ENCODE measurements at regions not wholly inside any gene's neighbourhood (a gene's known extent, or its start where the extent isn't known, plus 50 kb on each side); places are given as distances from the start of the nearest gene placed in this dataset.

GRCh38 chr19:23507446-23507845 is 112.2 kb upstream of the ZNF91 start:
- Mint-ChIP-seq H3K36me3 (peaks cover 6% of the 10 kb centered on the region), H3K4me1 (no peaks in the 10 kb centered on the region), H3K27me3 (ENCODE audit: low read depth in 2 of 2) (no peaks in the 10 kb centered on the region), H3K4me3 (no peak overlapping the region), H3K27ac (no peak overlapping the region), H3K9me3 (peaks cover 6 to 8% of the 10 kb centered on the region in 2 donors)
- WGBS (ENCODE audit: insufficient coverage): 96% methylated on average over 7 of the region's 7 CpGs
- Histone ChIP-seq H3K27ac (ENCODE audit: low read length) (no peak overlapping the region), H3K4me1 (ENCODE audit: control insufficient read depth, insufficient read depth, low read length) (no peaks in the 10 kb centered on the region), H3K9me3 (ENCODE audit: control insufficient read depth, insufficient read depth, low read length) (peaks cover 12% of the 10 kb centered on the region), H3K27me3 (ENCODE audit: control insufficient read depth, insufficient read depth, low read length) (no peaks in the 10 kb centered on the region), H3K36me3 (ENCODE audit: control insufficient read depth, insufficient read depth, low read length) (no peaks in the 10 kb centered on the region), H3K4me3 (ENCODE audit: low read length) (no peak overlapping the region)
- DNase-seq (no peak), ATAC-seq (no peak)
- intact Hi-C loops (cut with micrococcal nuclease): no loop called here
- TF ChIP-seq CTCF (IDR thresholded peaks at IDR 0.05): no peak

- Mint-ChIP-seq H3K9me3 (peaks cover 3 to 5% of the 10 kb centered on the region in 2 donors), H3K36me3 (peaks cover 6% of the 10 kb centered on the region), H3K27me3 (ENCODE audit: low read depth in 2 of 2) (no peaks in the 10 kb centered on the region), H3K4me3 (no peak overlapping the region), H3K27ac (no peak overlapping the region), H3K4me1 (no peaks in the 10 kb centered on the region)
- no peak for DNase-seq
- Histone ChIP-seq H3K27me3 (ENCODE audit: control insufficient read depth, insufficient read depth, low read length) (no peaks in the 10 kb centered on the region), H3K36me3 (ENCODE audit: control insufficient read depth, insufficient read depth, low read length) (no peaks in the 10 kb centered on the region), H3K9me3 (ENCODE audit: control insufficient read depth, insufficient read depth, low read length) (peaks cover 8% of the 10 kb centered on the region), H3K27ac (ENCODE audit: low read length) (no peak overlapping the region), H3K4me3 (ENCODE audit: low read length) (no peak overlapping the region), H3K4me1 (ENCODE audit: control insufficient read depth, insufficient read depth, low read length) (no peaks in the 10 kb centered on the region)
- WGBS (ENCODE audit: insufficient coverage): no CpG with 5 or more reads among the region's 1 CpG
- intact Hi-C loops (cut with micrococcal nuclease): no loop called here
- TF ChIP-seq CTCF (IDR thresholded peaks at IDR 0.05): no peak
- no peak for ATAC-seq
These were observed 110.5 kb upstream of the ZNF91 start for GRCh38 chr19:23505738-23506137.

GRCh38 chr19:23482829-23483228 is 87.6 kb upstream of the ZNF91 start:
- 71% methylated on average over 5 of the region's 5 CpGs for WGBS (ENCODE audit: insufficient coverage)
- no peak for TF ChIP-seq CTCF (IDR thresholded peaks at IDR 0.05)
- peaks cover 20 to 26% of the 10 kb centered on the region in 2 donors for H3K9me3 Mint-ChIP-seq
- H3K27ac Mint-ChIP-seq: no peak overlapping the region
- H3K36me3 Mint-ChIP-seq: peaks cover 25% of the 10 kb centered on the region
- Histone ChIP-seq H3K4me3 (ENCODE audit: low read length) (no peak overlapping the region), H3K4me1 (ENCODE audit: control insufficient read depth, insufficient read depth, low read length) (no peaks in the 10 kb centered on the region), H3K36me3 (ENCODE audit: control insufficient read depth, insufficient read depth, low read length) (no peaks in the 10 kb centered on the region), H3K9me3 (ENCODE audit: control insufficient read depth, insufficient read depth, low read length) (peaks cover 5% of the 10 kb centered on the region), H3K27me3 (ENCODE audit: control insufficient read depth, insufficient read depth, low read length) (no peaks in the 10 kb centered on the region), H3K27ac (ENCODE audit: low read length) (no peak overlapping the region)
- no peak overlapping the region for H3K4me3 Mint-ChIP-seq
- ATAC-seq: no peak
- no peaks in the 10 kb centered on the region for H3K4me1 Mint-ChIP-seq
- H3K27me3 Mint-ChIP-seq (ENCODE audit: low read depth in 2 of 2): no peaks in the 10 kb centered on the region
- DNase-seq: no peak
- intact Hi-C loops (cut with micrococcal nuclease): no loop called here

GRCh38 chr19:23481043-23481442 is 85.8 kb upstream of the ZNF91 start:
- no peak for TF ChIP-seq CTCF (IDR thresholded peaks at IDR 0.05)
- Mint-ChIP-seq H3K4me1 (no peaks in the 10 kb centered on the region), H3K27me3 (ENCODE audit: low read depth in 2 of 2) (no peaks in the 10 kb centered on the region), H3K36me3 (peaks cover 28% of the 10 kb centered on the region), H3K4me3 (no peak overlapping the region), H3K9me3 (peaks cover 19 to 27% of the 10 kb centered on the region in 2 donors), H3K27ac (no peak overlapping the region)
- Histone ChIP-seq H3K36me3 (ENCODE audit: control insufficient read depth, insufficient read depth, low read length) (no peaks in the 10 kb centered on the region), H3K27ac (ENCODE audit: low read length) (no peak overlapping the region), H3K27me3 (ENCODE audit: control insufficient read depth, insufficient read depth, low read length) (no peaks in the 10 kb centered on the region), H3K9me3 (ENCODE audit: control insufficient read depth, insufficient read depth, low read length) (peaks cover 12% of the 10 kb centered on the region), H3K4me1 (ENCODE audit: control insufficient read depth, insufficient read depth, low read length) (no peaks in the 10 kb centered on the region), H3K4me3 (ENCODE audit: low read length) (no peak overlapping the region)
- intact Hi-C loops (cut with micrococcal nuclease): no loop called here
- WGBS (ENCODE audit: insufficient coverage): 58% methylated on average over 1 of the region's 2 CpGs
- ATAC-seq (no peak), DNase-seq (no peak)
